ENCODE measurements at regions not wholly inside any gene's neighbourhood (a gene's known extent, or its start where the extent isn't known, plus 50 kb on each side); places are given as distances from the start of the nearest gene placed in this dataset.

- Histone ChIP-seq H3K9me3 (ENCODE audit: severe bottlenecking) (no peaks in the 10 kb centered on the region), H3K4me3 (ENCODE audit: severe bottlenecking) (no peak overlapping the region), H3K27ac (ENCODE audit: poor library complexity, severe bottlenecking) (no peak overlapping the region), H3K27me3 (ENCODE audit: insufficient read depth, poor library complexity, severe bottlenecking) (no peaks in the 10 kb centered on the region), H3K36me3 (ENCODE audit: low read depth) (no peaks in the 10 kb centered on the region), H3K4me1 (ENCODE audit: insufficient read depth, poor library complexity, severe bottlenecking) (no peaks in the 10 kb centered on the region)
- DNase-seq (ENCODE audit: low spot score), result no peak
- ATAC-seq (ENCODE audit: low read depth), result peak; percentile 58
- no peak for TF ChIP-seq CTCF (IDR thresholded peaks at IDR 0.05; ENCODE audit: poor library complexity, severe bottlenecking)
Measured at GRCh38 chr15:36414670-36415069, 164.8 kb upstream of the CDIN1 start.

GRCh38 chr15:36415643-36416042 is 163.8 kb upstream of the CDIN1 start:
- TF ChIP-seq CTCF (IDR thresholded peaks at IDR 0.05; ENCODE audit: poor library complexity, severe bottlenecking), result no peak
- no peak overlapping the region for H3K4me3 ChIP-seq (ENCODE audit: severe bottlenecking)
- ATAC-seq (ENCODE audit: low read depth), result peak; percentile 42; the same call in 2 of the 3 replicates
- DNase-seq (ENCODE audit: low spot score), result no peak
- no peaks in the 10 kb centered on the region for H3K27me3 ChIP-seq (ENCODE audit: insufficient read depth, poor library complexity, severe bottlenecking)
- no peaks in the 10 kb centered on the region for H3K4me1 ChIP-seq (ENCODE audit: insufficient read depth, poor library complexity, severe bottlenecking)
- H3K27ac ChIP-seq (ENCODE audit: poor library complexity, severe bottlenecking), result no peak overlapping the region
- H3K9me3 ChIP-seq (ENCODE audit: severe bottlenecking), result no peaks in the 10 kb centered on the region
- H3K36me3 ChIP-seq (ENCODE audit: low read depth), result no peaks in the 10 kb centered on the region

- no peak overlapping the region for H3K4me3 ChIP-seq (ENCODE audit: severe bottlenecking)
- peaks cover 6% of the 10 kb centered on the region for H3K9me3 ChIP-seq (ENCODE audit: severe bottlenecking)
- peaks cover 19% of the 10 kb centered on the region for H3K4me1 ChIP-seq (ENCODE audit: insufficient read depth, poor library complexity, severe bottlenecking)
- no peak overlapping the region for H3K27ac ChIP-seq (ENCODE audit: poor library complexity, severe bottlenecking)
- ATAC-seq (ENCODE audit: low read depth) (no peak), DNase-seq (ENCODE audit: low spot score) (no peak)
- H3K27me3 ChIP-seq (ENCODE audit: insufficient read depth, poor library complexity, severe bottlenecking), result no peaks in the 10 kb centered on the region
- TF ChIP-seq CTCF (IDR thresholded peaks at IDR 0.05; ENCODE audit: poor library complexity, severe bottlenecking), result no peak
- no peaks in the 10 kb centered on the region for H3K36me3 ChIP-seq (ENCODE audit: low read depth)
Measured at GRCh38 chr15:36422631-36423030, 156.8 kb upstream of the CDIN1 start.

GRCh38 chr15:36426691-36427090 is 152.7 kb upstream of the CDIN1 start:
- no peaks in the 10 kb centered on the region for H3K36me3 ChIP-seq (ENCODE audit: low read depth)
- DNase-seq (ENCODE audit: low spot score), result no peak
- ATAC-seq (ENCODE audit: low read depth), result no peak
- H3K4me1 ChIP-seq (ENCODE audit: insufficient read depth, poor library complexity, severe bottlenecking), result peaks cover 31% of the 10 kb centered on the region
- H3K27me3 ChIP-seq (ENCODE audit: insufficient read depth, poor library complexity, severe bottlenecking), result no peaks in the 10 kb centered on the region
- H3K4me3 ChIP-seq (ENCODE audit: severe bottlenecking), result no peak overlapping the region
- H3K9me3 ChIP-seq (ENCODE audit: severe bottlenecking), result no peaks in the 10 kb centered on the region
- H3K27ac ChIP-seq (ENCODE audit: poor library complexity, severe bottlenecking), result peak overlapping the region; percentile 80
- TF ChIP-seq CTCF (IDR thresholded peaks at IDR 0.05; ENCODE audit: poor library complexity, severe bottlenecking), result no peak

GRCh38 chr15:36428102-36428845 is 151.2 kb upstream of the CDIN1 start:
- peak; percentile 95 for ATAC-seq (ENCODE audit: low read depth)
- no peaks in the 10 kb centered on the region for H3K36me3 ChIP-seq (ENCODE audit: low read depth)
- H3K4me3 ChIP-seq (ENCODE audit: severe bottlenecking), result no peak overlapping the region
- peak overlapping the region; percentile 80 for H3K27ac ChIP-seq (ENCODE audit: poor library complexity, severe bottlenecking)
- peak; percentile 86 for DNase-seq (ENCODE audit: low spot score)
- H3K4me1 ChIP-seq (ENCODE audit: insufficient read depth, poor library complexity, severe bottlenecking), result peaks cover 31% of the 10 kb centered on the region
- H3K27me3 ChIP-seq (ENCODE audit: insufficient read depth, poor library complexity, severe bottlenecking), result no peaks in the 10 kb centered on the region
- no peaks in the 10 kb centered on the region for H3K9me3 ChIP-seq (ENCODE audit: severe bottlenecking)
- TF ChIP-seq CTCF (IDR thresholded peaks at IDR 0.05; ENCODE audit: poor library complexity, severe bottlenecking), result peak; percentile 15
